Ishikawa (cell line): ENCODE measurements at regions not wholly inside any gene's neighbourhood (a gene's known extent, or its start where the extent isn't known, plus 50 kb on each side); places are given as distances from the start of the nearest gene placed in this dataset.

Source experiments
- CEBPB ChIP-seq: IDR thresholded peaks from 2 replicates; pipeline ENCODE4 v1.6.1; 2012
- CREB1 ChIP-seq: IDR thresholded peaks from 2 replicates; pipeline ENCODE4 v1.6.1; 2012; ENCODE audit warnings: low read depth
- EGR1 ChIP-seq: IDR thresholded peaks from 2 replicates; pipeline ENCODE4 v1.6.1; 2012
- EP300 ChIP-seq: IDR thresholded peaks from 2 replicates; pipeline ENCODE4 v1.6.1; 2012; ENCODE audit warnings: borderline replicate concordance
- FOXM1 ChIP-seq: IDR thresholded peaks from 2 replicates; pipeline ENCODE4 v1.6.1; 2012; ENCODE audit warnings: low read depth, borderline replicate concordance
- MAX ChIP-seq: IDR thresholded peaks from 2 replicates; pipeline ENCODE4 v1.6.1; 2012
- NFIC ChIP-seq: IDR thresholded peaks from 2 replicates; pipeline ENCODE4 v1.6.1; 2012
- RAD21 ChIP-seq: IDR thresholded peaks from 2 replicates; pipeline ENCODE4 v1.6.1; 2012; ENCODE audit warnings: low read depth
- TAF1 ChIP-seq: IDR thresholded peaks from 2 replicates; pipeline ENCODE4 v1.6.1; 2012; ENCODE audit warnings: low read depth, mild to moderate bottlenecking
- TCF12 ChIP-seq: IDR thresholded peaks from 2 replicates; pipeline ENCODE4 v1.6.1; 2012; ENCODE audit warnings: low read depth
- TEAD4 ChIP-seq: IDR thresholded peaks from 2 replicates; pipeline ENCODE4 v1.6.1; 2012
- USF1 ChIP-seq: IDR thresholded peaks from 2 replicates; pipeline ENCODE4 v1.6.1; 2012
- YY1 ChIP-seq: IDR thresholded peaks from 2 replicates; pipeline ENCODE4 v1.6.1; 2012; ENCODE audit warnings: low read depth
- ZBTB7A ChIP-seq: IDR thresholded peaks from 2 replicates; pipeline ENCODE4 v1.6.1; 2012; ENCODE audit warnings: low read depth
- TF ChIP-seq, protein P1 (sequence below): IDR thresholded peaks from 2 replicates; pipeline ENCODE4 v1.6.1; 2012; ENCODE audit warnings: low read depth, mild to moderate bottlenecking

DNA sequence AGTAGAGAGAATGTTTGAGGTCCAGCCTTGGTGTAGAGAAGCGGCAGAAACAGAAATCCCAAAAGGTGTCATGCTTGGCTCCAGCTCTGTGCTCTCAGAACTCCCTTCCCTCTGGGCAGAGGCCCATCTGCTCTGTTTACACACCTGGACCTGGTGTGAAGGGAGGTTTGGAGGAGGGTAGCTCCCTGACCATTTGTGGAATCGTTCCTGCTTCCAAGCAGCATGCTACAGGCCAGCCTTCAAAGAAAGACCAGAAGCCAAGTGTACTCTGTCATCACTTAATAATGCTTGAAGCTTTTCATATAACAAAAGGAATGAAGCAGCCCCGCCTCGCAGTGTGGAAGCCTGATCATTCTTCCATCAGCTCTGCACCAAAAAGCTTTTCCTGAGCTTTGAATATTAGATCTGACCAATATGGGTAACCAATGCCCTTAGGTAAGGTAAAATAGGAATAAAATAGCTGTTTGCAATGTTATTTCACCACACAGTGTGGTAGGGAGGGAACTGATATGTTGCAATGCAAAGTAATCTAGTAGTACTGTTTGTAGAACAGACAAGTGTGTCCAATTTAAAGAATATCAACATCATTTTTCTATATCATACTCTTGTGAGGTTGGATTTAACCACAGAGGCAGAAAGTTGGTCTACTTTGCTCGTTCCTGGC is 63.3 kb downstream of the ZIC5 start:
- no peak for TF ChIP-seq FOXM1
- TF ChIP-seq MAX: peak; percentile 18; the same call in 1 of the 2 replicates

GRCh38 chr13:99907627-99908026 is 63.9 kb downstream of the ZIC5 start:
- TF ChIP-seq, protein P1, sequence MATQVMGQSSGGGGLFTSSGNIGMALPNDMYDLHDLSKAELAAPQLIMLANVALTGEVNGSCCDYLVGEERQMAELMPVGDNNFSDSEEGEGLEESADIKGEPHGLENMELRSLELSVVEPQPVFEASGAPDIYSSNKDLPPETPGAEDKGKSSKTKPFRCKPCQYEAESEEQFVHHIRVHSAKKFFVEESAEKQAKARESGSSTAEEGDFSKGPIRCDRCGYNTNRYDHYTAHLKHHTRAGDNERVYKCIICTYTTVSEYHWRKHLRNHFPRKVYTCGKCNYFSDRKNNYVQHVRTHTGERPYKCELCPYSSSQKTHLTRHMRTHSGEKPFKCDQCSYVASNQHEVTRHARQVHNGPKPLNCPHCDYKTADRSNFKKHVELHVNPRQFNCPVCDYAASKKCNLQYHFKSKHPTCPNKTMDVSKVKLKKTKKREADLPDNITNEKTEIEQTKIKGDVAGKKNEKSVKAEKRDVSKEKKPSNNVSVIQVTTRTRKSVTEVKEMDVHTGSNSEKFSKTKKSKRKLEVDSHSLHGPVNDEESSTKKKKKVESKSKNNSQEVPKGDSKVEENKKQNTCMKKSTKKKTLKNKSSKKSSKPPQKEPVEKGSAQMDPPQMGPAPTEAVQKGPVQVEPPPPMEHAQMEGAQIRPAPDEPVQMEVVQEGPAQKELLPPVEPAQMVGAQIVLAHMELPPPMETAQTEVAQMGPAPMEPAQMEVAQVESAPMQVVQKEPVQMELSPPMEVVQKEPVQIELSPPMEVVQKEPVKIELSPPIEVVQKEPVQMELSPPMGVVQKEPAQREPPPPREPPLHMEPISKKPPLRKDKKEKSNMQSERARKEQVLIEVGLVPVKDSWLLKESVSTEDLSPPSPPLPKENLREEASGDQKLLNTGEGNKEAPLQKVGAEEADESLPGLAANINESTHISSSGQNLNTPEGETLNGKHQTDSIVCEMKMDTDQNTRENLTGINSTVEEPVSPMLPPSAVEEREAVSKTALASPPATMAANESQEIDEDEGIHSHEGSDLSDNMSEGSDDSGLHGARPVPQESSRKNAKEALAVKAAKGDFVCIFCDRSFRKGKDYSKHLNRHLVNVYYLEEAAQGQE: no peak
- no peak for TF ChIP-seq TEAD4
- no peak for TF ChIP-seq USF1
- no peak for TF ChIP-seq EP300
- TF ChIP-seq TCF12: no peak
- TF ChIP-seq NFIC: no peak
- TF ChIP-seq ZBTB7A: no peak
- TF ChIP-seq CEBPB: no peak
- no peak for TF ChIP-seq TAF1
- TF ChIP-seq MAX: no peak
- no peak for TF ChIP-seq EGR1
- no peak for TF ChIP-seq RAD21
- TF ChIP-seq FOXM1: no peak
- no peak for TF ChIP-seq CREB1
- no peak for TF ChIP-seq YY1

GRCh38 chr13:99907038-99907437 is 64.5 kb downstream of the ZIC5 start:
- TF ChIP-seq NFIC (no peak), YY1 (no peak), EP300 (no peak), TAF1 (no peak), TEAD4 (no peak), USF1 (no peak), ZBTB7A (no peak), TCF12 (no peak), EGR1 (no peak), CEBPB (no peak), CREB1 (no peak), RAD21 (no peak)
- TF ChIP-seq, protein P1: no peak

- TF ChIP-seq ZBTB7A (no peak), TAF1 (no peak), CEBPB (no peak), TEAD4 (no peak), FOXM1 (no peak), TCF12 (no peak), YY1 (no peak), MAX (no peak), EP300 (no peak)
These were observed 65.8 kb downstream of the ZIC5 start for GRCh38 chr13:99905814-99906213.

- no peak for TF ChIP-seq ZBTB7A
These were observed 66.3 kb downstream of the ZIC5 start for GRCh38 chr13:99905224-99905623.

DNA sequence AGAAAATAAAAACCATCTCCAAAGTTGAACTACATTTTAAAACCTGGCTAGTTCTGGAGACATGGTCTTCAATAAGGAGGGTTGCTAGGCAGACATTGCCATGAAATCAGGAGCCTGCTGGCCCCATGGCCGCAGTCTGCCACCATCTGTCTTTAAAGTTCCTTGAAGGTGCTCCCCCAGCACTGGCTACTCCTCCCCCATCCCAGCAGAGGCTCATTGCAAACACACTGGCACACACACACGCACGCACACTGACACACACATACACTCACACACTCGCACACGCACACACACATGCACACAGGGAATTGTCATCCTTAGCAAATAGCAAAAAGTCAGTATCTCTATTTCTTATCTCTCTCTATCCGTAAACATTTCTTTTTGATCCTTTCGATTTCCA is 68.4 kb downstream of the ZIC5 start:
- TF ChIP-seq, protein P1: no peak
- no peak for TF ChIP-seq MAX
- no peak for TF ChIP-seq NFIC
- TF ChIP-seq YY1: no peak
- TF ChIP-seq EGR1: no peak
- TF ChIP-seq TAF1: no peak
- TF ChIP-seq FOXM1: no peak
- TF ChIP-seq TEAD4: no peak
- no peak for TF ChIP-seq CEBPB
- TF ChIP-seq USF1: no peak
- no peak for TF ChIP-seq TCF12
- no peak for TF ChIP-seq EP300
- no peak for TF ChIP-seq CREB1
- TF ChIP-seq ZBTB7A: no peak
